ENCODE measurements at regions not wholly inside any gene's neighbourhood (a gene's known extent, or its start where the extent isn't known, plus 50 kb on each side); places are given as distances from the start of the nearest gene placed in this dataset.

DNA sequence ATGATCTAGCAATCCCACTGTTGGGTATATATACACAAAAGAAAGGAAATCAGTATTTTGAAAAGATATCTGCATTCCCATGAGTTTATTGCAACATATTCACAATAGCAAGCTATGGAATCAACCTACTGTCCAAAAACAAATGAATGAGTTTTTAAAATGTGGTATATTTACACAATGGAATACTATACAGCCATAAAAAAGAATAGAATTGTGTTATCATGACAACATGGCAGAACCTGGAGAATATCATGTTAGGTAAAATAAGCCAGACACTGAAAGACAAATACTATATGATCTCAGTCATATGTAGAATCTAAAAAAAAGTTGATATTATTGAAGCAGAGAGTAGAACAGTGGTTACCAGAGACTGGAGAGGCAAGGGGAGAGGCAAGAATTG, 732.6 kb downstream of the MCTP2 start:
- TF ChIP-seq, protein P1, sequence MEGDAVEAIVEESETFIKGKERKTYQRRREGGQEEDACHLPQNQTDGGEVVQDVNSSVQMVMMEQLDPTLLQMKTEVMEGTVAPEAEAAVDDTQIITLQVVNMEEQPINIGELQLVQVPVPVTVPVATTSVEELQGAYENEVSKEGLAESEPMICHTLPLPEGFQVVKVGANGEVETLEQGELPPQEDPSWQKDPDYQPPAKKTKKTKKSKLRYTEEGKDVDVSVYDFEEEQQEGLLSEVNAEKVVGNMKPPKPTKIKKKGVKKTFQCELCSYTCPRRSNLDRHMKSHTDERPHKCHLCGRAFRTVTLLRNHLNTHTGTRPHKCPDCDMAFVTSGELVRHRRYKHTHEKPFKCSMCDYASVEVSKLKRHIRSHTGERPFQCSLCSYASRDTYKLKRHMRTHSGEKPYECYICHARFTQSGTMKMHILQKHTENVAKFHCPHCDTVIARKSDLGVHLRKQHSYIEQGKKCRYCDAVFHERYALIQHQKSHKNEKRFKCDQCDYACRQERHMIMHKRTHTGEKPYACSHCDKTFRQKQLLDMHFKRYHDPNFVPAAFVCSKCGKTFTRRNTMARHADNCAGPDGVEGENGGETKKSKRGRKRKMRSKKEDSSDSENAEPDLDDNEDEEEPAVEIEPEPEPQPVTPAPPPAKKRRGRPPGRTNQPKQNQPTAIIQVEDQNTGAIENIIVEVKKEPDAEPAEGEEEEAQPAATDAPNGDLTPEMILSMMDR (conservative IDR thresholded peaks at IDR 0.05 in 1 of 2, IDR thresholded peaks at IDR 0.05 in 1 of 2; ENCODE audit: low read depth in 1 of 2, low read length in 2 of 2): no peak
- no peak for TF ChIP-seq EZH2 (IDR thresholded peaks at IDR 0.05; ENCODE audit: low read length, missing control alignments)

Data from fibroblast of lung (primary cell).